Tibial artery (tissue), 4 donors: ENCODE measurements at regions not wholly inside any gene's neighbourhood (a gene's known extent, or its start where the extent isn't known, plus 50 kb on each side); places are given as distances from the start of the nearest gene placed in this dataset.

Source experiments
- DNase-seq, 2 donors: peaks; one replicate each; pipeline ENCODE4 v3.0.0-alpha.2; 2019
- H3K27ac ChIP-seq, 2 donors: fragments of 200-600 bp; sonication (generic) in 1 of 2; 1 replicate in 1 of 2; 2 replicates in 1 of 2; pipeline ENCODE4 v1.5.1; 2018 to 2019; ENCODE audit warnings: mild to moderate bottlenecking in 1 of 2
- H3K27me3 ChIP-seq, 2 donors: fragments of 200-600 bp; sonication (generic) in 1 of 2; one replicate each; pipeline versions ENCODE4 v1.5.1 to v1.6.0; 2016 to 2019
- H3K36me3 ChIP-seq, 3 donors: fragments of 200-600 bp; sonication (generic) in 2 of 3; one replicate each; pipeline ENCODE4 v1.5.1; 2016 to 2019; ENCODE audit warnings: mild to moderate bottlenecking in 2 of 3
- H3K4me1 ChIP-seq, 4 donors: fragments of 200-600 bp; sonication (generic) in 2 of 4; 1 replicate in 3 of 4; 2 replicates in 1 of 4; pipeline ENCODE4 v1.5.1; 2016 to 2019
- H3K4me3 ChIP-seq, 2 donors: fragments of 200-600 bp; sonication (generic) in 1 of 2; 1 replicate in 1 of 2; 2 replicates in 1 of 2; pipeline ENCODE4 v1.5.1; 2018 to 2019; ENCODE audit warnings: mild to moderate bottlenecking in 2 of 2
- H3K9me3 ChIP-seq, 3 donors: fragments of 200-600 bp; sonication (generic) in 1 of 3; one replicate each; pipeline ENCODE4 v1.5.1; 2016 to 2019
- CTCF ChIP-seq, 2 experiments: fragments of 200-600 bp in 1 of 2; fragments of 450-650 bp in 1 of 2; IDR thresholded peaks; one replicate each; pipeline ENCODE4 v1.5.1; 2017 to 2019; ENCODE audit warnings: antibody characterized with exemption in 2 of 2, mild to moderate bottlenecking in 1 of 2, moderate library complexity in 1 of 2
- intact Hi-C: fragments of 100-400 bp; cut with DNase I; formaldehyde crosslinking; loops from one replicate; pipeline ENCODE4 v1.15.0; 2023; ENCODE audit warnings: low total_unique reads

- no peak for DNase-seq
- intact Hi-C loops, result no loop called here
- no peaks in the 10 kb centered on the region for H3K36me3 ChIP-seq
- no peaks in the 10 kb centered on the region for H3K4me1 ChIP-seq
- H3K9me3 ChIP-seq, result no peaks in the 10 kb centered on the region
- no peaks in the 10 kb centered on the region for H3K27me3 ChIP-seq
- no peak overlapping the region for H3K4me3 ChIP-seq
- no peak for TF ChIP-seq CTCF (IDR thresholded peaks at IDR 0.05)
- H3K27ac ChIP-seq, result no peak overlapping the region
Measured at GRCh38 chr11:59267196-59267595, 54.5 kb upstream of the MPEG1 start.

- H3K9me3 ChIP-seq, result no peaks in the 10 kb centered on the region
- no peaks in the 10 kb centered on the region for H3K36me3 ChIP-seq
- DNase-seq, result no peak
- no peak for TF ChIP-seq CTCF (IDR thresholded peaks at IDR 0.05)
- no peak overlapping the region for H3K27ac ChIP-seq
- no peaks in the 10 kb centered on the region for H3K27me3 ChIP-seq
- H3K4me1 ChIP-seq, result no peaks in the 10 kb centered on the region
- no peak overlapping the region for H3K4me3 ChIP-seq
- intact Hi-C loops, result no loop called here
Measured at GRCh38 chr11:59266491-59266890, 53.8 kb upstream of the MPEG1 start.

- no peak for DNase-seq
- Histone ChIP-seq H3K4me3 (no peak overlapping the region), H3K27me3 (no peaks in the 10 kb centered on the region), H3K4me1 (no peaks in the 10 kb centered on the region), H3K27ac (no peak overlapping the region), H3K9me3 (no peaks in the 10 kb centered on the region), H3K36me3 (no peaks in the 10 kb centered on the region)
- intact Hi-C loops, result no loop called here
- no peak for TF ChIP-seq CTCF (IDR thresholded peaks at IDR 0.05)
Measured at GRCh38 chr11:59265735-59266134, 53.0 kb upstream of the MPEG1 start.

GRCh38 chr11:59264736-59265135 lies 52.0 kb upstream of the MPEG1 start:
- Histone ChIP-seq H3K27ac (no peak overlapping the region), H3K9me3 (no peaks in the 10 kb centered on the region), H3K4me1 (no peaks in the 10 kb centered on the region), H3K27me3 (no peaks in the 10 kb centered on the region), H3K36me3 (no peaks in the 10 kb centered on the region), H3K4me3 (no peak overlapping the region)
- TF ChIP-seq CTCF (IDR thresholded peaks at IDR 0.05), result no peak
- no peak for DNase-seq
- intact Hi-C loops, result no loop called here

GRCh38 chr11:59263225-59263894 lies 50.6 kb upstream of the MPEG1 start:
- H3K4me3 ChIP-seq, result no peak overlapping the region
- H3K27ac ChIP-seq, result no peak overlapping the region
- H3K36me3 ChIP-seq, result no peaks in the 10 kb centered on the region
- H3K27me3 ChIP-seq, result no peaks in the 10 kb centered on the region
- H3K4me1 ChIP-seq, result no peaks in the 10 kb centered on the region
- no peak for DNase-seq
- no peak for TF ChIP-seq CTCF (IDR thresholded peaks at IDR 0.05)
- no peaks in the 10 kb centered on the region for H3K9me3 ChIP-seq
- intact Hi-C loops, result no loop called here
